ENCODE measurements at regions not wholly inside any gene's neighbourhood (a gene's known extent, or its start where the extent isn't known, plus 50 kb on each side); places are given as distances from the start of the nearest gene placed in this dataset.
"Not testable (repeated sequence)": the region's sequence is repeated elsewhere in the genome, so short reads cannot be mapped to it uniquely, and the experiment has no call there.

DNA sequence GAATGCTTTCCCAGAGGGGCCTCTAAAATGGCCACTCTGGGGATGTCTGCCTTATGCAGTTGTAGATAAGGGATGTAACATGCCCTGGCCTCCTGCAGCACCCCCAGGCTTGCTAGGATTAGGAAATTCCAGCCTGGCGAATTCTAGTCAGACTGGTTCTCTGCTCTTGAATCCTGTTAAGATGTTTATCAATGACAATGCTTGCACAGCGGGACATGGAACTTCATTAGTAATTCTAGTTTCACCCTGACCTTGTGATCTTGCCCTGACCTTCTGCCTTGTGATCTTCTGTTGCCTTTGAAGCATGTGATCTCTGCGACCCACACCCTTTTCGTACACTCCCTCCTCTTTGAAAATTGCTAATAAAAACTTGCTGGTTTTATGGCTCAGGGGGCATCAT lies 497.2 kb upstream of the PABPC4L start:
- not testable (repeated sequence) for DNase-seq

DNA sequence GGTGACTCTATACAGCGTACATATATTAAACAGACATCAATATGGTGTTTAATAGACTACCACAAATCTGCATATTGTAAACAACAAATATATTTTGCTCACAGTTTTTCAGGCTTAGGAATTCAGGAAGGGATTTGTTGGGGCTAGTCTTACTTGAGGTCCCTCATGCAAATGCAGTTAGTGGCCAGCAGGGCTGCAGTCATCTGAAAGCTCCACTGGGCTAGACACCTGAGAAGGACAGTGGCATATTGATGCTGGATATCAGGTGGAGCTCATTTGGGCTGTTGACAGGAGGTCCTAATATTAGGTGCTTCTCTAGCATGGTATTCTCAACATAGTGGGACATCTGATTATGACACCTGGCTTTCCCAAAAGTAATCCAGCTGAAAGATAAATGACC lies 493.8 kb upstream of the PABPC4L start:
- DNase-seq = no peak

DNA sequence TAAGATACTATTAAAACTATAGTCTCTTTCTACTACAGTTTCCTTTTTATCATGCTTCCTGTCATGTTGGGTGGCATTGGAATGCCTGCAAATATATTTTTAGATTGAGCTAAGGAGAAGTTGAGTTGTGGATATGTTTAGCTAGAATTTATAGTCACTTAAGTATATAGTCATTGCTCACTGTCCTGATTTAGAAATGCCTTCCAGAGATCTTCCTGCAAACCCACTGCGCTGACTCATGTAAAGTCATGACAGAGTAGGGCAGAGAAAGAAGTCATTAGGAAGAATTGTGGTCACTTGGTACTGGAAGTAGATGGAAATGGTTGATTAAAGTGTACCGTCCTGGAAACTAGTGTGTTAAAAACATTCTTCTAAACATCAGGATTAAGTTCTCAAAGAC lies 490.3 kb upstream of the PABPC4L start:
- DNase-seq = no peak

DNA sequence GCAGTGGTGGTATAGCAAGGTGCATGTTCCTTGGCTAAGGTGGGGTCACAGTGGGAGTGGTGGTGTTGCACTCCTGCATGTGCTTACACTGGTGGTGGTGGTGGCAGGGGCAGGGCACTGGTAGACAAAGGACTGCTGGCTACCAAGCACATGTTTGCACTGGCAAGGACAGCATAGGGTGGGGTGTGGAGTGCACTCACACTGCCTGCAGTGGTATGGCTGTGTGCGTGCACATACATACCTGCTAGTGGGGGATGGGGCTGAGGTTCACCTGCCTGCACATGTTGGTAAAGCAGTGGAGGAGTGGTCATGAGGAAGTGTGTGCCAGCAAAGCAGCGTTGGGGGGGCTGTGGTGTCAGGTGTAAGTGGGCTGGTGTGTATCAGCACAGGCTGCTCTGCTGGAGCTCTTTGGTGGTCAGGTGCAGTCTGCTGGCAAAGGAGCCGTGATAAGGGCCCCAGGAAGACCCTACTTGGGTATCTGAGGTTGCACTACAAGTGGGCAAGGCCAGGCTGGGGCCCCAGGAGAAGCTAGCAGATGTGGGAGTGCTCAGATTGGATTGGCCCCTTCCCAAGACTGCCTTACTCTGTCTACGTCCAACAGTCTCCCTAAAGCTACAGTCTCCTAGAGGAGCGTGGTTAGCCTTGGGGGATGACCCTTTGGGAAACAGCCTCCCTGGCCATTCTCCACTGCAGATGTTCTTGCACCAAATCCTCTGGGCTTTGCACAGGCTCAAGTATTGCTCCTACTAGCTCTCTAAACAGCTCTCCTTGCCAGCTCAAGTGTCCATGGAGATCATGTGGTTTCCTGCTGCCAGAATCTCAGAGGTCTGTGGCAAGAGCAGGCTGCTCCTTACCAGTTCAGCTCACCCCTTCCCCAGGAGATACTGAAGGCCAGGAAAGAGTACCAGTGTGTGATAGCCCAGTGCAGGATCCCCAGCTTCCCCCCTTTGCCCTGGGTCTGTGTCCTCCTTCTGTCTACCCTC lies 486.3 kb upstream of the PABPC4L start:
- DNase-seq = no peak

DNA sequence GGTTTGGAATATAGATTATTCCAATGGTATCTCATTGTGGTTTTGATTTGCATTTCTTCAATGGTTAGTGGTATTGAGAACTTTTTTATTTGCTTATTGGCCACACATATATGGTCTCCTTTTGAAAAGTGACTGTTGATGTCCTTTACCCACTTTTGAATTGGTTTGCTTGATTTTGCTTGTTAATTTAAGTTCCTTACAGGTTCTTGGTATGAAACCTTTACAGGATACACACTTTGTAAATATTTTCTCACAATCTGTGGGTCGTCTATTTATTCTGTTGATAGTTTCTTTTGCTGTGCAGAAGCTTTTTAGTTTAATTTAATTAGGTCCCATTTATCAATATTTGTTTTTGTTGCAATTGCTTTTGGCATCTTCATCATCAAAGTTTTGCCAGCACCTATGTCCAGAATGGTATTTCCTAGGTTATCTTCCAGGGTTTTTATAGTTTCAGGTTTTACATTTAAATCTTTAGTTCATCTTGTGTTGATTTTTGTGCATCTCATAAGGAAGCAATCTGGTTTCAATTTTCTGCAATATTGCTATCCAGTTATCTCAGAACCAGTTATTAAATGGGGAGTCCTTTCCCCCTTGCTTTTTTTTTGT lies 475.7 kb upstream of the PABPC4L start:
- no peak for DNase-seq

DNA sequence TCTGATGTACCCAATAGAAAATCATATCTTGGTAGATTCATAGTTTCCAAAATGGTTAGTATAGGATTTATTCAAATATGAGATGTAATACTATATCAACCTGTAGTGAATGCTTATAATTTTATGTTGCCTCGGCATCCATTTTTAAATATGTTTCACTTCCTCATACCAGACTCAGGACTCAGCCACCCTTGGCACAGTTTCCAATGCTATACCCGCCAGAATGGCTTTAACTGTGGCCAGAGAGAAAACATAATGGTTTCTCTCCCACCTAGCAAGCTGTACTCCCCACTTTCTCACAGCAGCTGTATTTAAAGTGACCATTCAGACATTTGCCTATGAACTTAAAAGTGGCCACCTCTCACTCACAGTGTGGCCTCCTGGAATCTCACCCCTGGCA lies 466.6 kb upstream of the PABPC4L start:
- DNase-seq = no peak

DNA sequence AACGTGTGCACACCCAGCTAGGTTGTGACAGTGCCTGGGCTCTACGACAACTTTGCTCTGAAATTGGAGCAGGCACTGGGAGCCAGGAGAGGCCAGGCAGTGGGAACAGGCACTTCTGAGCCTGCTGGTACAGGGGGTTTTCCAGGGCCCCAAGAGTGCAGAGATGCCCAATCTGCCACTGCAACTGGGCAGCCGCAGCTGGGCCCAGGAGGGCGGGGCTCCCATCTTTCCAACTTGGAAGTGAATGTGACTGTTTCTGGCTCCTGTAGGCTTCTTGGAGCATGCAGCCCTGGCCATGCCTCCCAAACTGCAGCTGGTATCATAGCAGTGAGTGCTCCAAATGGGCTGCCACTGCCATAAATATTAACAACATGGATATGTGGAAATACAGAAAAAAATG lies 465.1 kb upstream of the PABPC4L start:
- no peak for DNase-seq

DNA sequence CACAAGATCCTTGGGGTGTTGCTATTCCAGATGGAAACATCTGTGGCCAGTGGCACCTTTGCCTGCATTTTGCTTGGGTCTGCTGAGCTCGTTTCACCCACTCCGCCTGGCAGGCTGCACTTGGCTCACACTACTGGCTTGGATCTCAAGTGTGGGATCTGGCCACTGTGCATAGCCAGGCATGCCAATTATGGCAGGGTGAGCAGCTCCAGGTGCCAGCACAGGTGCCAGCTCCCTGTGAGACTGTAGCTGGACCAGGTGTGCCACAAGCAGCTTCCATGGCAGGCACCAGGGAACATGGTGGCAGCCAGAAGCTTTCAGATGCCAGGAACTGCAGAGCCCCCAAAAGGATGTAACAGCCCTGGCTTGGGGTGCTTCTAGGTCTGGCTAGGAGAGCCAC lies 463.8 kb upstream of the PABPC4L start:
- DNase-seq = no peak

DNA sequence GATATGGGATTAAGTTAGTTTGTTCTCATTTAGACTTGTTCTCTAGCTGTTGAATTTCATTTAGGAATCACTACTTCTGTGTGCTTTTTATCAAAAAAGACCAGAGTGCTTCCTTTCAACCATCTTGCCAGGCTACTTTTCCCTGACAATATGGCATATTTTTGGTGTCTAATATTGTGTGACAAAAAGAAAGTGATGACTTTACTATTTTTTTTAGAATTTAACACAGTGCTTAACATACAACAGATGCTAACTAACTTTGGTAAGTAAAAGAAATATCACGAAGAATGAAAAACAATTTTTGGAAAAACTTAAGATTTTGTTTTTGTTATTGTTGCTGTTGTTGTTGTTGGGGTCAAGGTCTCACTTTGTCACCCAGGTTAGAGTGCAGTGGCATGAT lies 462.2 kb upstream of the PABPC4L start:
- no peak for DNase-seq

DNA sequence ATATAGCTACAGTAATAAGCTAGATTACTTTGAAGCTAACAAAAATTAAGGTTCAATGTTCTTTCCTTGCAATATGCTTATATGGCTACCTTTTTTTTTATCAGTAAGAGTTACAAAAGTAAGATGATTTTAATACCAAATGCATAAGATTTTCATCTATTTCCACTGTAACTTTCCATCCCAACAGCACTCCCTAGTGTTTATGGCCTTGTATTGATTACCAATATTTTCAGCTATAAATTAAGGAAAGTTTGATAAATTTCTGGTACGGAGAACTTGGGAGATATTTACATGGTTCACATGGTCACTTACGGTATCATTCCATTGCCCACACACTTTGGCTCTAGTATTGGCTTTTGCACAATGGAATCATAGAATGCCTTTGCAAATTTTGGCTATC lies 448.9 kb upstream of the PABPC4L start:
- no peak for DNase-seq

DNA sequence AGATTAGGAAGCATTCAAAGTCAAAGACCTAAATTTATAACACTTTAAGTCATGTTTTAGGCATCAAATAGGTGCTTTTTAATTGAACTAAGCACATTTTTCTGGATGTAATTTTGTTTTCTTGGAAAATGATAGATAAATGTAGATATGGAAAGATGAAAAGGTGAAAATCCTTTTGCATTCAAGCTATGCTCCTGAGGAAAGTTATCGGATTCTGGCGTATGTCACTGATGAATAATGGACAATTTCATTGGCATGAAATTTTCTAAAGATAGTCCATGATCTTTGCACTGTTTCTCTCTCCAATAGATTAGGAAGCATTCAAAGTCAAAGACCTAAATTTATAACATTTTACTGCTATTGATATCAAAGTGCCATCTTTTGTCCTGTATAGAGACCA lies 444.2 kb upstream of the PABPC4L start:
- no peak for DNase-seq

DNA sequence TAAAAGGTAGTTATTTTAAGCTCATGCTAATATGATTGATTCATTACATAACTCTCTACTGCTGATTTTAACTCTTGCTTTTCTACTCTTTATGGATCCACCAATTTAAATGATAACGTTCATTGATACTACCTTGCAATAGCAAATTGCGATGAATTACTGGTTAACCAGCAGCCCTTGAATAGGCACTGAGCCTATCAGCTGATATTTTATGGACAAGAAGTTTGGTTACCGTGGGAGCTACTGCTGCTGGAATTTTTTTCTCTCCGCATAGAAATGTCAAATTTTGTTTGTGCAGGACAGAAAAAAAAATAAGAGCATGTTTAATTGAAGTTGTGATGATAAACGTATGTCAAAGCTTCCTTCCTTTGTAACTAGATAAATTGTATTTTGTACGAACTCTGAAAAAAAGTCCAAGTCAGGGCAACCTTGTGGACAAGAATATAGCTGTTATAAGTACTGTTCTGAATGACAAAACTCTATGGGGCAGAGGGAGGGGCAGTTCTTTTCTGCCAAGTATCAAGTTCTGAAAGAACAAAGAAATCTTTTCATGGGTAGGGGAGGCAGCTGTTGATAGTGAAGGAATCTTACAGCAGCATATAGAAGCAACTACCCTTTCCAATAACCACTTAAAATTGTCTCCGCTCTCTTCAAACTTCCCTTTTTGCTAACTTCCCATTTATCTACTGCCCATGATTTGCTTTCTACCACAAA lies 434.9 kb upstream of the PABPC4L start:
- DNase-seq = no peak

DNA sequence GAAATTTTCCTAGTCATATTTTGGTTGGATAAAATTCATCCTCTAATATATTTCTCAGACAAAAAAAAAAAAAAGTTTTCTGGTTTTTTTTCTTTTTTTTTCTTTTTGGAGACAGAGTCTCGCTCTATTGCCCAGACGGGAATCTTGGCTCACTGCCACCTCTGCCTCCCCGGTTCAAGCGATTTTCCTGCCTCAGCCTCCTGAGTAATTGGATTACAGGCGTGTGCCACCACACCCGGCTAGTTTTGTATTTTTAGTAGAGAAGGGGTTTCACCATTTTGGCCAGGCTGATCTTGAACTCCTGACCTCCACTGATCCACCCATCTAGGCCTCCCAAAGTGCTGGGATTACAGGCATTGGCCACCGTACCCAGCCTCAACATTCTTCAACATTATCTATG lies 432.7 kb upstream of the PABPC4L start:
- DNase-seq = no peak

DNA sequence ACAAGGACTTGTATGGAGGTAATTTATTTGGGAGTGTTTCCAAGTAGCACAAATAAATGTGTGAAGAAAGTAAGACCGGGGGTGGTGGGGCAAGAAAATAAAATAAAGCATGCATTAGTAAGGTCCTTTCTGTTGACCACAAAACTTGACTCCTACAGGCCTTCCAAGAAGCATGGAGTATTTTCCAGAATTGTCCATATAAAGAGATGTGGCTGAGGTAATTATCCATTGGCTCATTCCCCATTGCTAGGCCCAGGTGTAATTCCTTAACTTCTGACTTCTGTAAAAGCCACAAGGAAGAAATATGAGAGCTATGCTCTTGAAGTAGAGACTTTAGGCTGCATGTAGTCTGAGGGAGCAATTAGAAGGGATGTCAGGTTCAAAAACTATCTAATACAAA lies 430.5 kb upstream of the PABPC4L start:
- no peak for DNase-seq

DNA sequence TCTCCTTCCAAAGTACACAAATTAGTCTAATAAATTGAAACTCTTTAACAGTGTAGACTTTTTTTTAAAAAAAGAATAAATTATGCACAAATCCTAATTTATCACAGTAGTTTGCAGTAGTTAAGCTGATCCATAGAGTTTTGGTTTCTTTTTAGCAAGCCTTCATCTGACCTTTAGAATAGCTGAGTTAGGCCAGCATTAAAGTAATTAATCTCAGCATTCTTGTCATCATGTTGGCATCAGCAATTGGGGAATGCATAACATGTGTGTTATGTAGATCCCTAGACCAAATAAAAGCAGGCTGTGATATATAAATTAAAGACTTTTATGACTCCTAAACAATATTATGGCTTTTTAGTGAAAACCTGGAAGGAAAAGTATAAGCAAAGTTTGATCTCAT lies 426.5 kb upstream of the PABPC4L start:
- no peak for DNase-seq

DNA sequence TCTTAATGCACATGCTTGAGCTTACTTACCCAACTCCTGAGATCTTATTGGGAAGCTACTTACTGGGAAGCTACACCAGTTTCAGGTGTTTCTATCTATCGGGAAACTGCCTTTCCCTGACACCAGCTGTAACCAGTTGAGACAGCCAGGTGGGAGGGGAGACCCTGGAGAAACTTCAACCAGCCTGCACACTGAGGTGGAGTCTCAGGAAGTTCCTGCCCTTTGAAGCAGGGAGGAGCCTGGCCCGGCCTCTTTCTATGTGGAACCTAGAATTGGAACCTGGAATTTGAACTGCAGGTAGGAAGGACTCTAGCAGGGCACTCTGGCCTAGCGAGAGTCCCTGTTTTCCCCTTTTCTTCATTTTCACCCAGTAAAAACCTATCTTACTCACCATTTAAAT lies 425.8 kb upstream of the PABPC4L start:
- no peak for DNase-seq

DNA sequence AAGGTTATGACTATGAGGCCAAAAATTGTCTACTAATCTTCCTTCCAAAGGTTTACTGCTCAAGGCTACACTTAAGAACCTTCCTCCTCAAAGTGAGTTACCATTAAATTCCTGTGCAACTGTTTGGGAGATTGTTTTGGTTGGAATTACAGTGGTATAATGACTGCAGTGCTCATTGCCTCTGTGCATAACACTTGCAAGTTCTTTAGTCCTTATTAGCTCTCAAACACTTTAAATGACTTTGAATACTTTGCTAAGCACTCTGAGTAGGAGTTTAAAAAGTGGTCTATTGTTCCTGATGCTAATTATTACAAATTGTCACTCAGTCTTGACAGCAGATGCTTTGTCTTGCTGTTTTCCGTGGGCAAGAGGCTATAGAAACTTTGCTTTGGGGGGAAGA lies 422.8 kb upstream of the PABPC4L start:
- no peak for DNase-seq

DNA sequence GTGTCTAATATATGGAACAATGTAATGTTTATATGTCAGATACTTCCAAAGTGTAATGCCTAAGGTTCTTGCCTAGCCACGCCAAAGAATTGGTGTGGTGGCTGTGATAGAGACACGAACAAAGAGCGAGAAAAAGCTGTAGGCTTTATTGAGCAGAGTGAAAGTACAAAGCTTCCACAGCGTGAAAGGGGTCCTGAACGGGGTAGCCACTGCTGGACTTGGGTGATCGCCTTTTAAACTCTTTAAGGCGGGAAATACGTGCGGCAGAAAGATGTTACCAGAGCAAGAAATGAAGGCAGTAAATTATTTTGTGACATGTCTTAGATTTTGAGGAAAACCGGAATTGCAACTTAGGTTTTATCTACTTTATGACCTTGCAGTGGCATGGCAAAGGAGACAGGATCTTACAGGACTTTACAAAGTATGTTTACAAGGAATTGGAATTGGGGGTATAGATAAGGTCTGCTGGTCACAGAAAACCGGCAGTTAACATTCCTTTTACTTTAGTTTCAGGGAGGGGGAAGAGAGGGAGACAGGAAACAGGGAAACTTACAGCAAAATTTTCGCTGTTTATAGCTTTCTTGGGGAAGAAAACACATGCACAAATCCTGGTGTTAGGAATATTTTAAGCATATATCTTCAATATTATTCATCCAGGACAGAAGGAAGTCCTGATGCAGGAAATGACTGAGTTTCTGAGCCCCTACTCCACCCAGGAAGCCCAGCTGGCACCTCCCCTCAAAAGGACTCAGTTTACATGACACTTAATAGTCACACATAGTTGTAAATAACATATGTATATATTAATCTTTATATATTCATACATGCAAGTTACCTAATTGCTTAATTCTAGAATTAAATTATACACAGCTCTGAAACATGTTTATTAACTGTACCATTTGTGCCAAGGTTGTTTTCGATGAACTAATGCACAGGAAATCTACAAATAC lies 421.3 kb upstream of the PABPC4L start:
- DNase-seq = not testable (repeated sequence)

DNA sequence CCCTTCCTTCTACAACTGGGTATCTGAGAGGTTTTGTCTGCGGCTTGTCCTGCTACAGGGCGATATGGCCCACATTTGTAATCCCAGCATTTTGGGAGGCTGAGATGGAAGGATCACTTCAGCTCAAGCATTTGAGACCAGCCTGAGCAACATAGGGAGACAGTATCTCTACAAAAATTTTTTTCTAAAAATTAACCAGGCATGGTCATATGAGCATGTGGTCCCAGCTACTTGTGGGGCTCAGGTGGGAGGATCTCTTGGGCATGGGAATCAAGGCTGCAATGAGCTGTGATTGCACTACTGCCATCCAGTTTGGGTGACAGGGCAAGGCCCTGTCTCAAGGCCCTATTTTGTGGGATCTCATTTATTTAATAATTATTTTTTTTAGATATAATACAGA lies 420.6 kb upstream of the PABPC4L start:
- DNase-seq = no peak

DNA sequence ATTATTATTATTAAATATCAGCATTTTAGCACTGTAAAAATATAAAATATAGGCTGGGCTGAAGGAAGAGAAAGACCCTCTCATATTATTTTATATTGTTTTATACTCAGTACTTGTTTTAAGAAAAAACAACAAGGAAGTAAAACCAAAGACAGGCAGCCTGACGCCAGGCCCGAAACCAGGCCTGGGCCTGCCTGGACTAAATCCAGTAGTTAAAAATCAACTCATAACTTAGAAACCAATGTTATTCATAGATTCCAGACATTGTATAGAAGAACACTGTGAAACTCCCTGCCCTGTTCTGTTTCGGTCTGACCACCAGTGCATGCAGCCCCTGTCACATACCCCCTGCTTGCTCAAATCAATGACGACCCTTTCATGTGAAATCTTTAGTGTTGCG lies 420.1 kb upstream of the PABPC4L start:
- not testable (repeated sequence) for DNase-seq

DNA sequence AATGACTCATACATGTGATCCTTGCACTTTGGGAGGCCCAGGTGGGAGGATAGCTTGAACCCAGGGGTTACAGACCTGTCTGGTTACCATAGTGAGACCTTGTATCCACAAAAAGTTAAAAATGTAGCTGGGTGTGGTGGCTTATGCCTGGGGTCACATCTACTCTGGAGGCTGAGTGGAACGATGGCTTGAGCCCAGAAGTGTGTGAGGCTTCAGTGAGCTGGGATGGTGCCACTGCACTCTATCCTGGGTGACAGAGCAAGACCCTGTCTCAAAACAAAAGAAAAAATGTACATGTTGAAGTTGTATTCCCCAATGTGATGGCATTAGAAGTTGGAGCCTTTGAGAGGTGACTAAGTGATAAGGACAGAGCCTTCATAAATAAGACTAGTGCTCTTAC lies 409.4 kb upstream of the PABPC4L start:
- DNase-seq = no peak

DNA sequence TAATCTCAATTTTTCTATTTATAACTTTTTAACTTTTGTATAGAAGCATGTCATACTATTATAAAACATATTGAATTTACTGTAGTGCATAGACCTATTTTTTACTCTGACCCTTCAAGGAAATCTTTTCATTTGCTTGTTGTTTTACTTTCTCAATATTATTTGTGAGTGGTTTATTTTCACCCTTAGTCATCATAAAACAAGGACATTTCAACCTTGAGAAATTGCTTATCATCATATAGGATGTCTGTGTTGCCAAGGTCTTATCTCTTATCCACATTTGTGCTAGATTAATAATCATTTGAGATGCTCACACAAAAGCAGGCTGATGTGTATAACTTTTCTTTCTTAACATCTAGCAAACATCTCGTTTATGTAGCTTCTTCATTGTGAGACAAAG lies 408.6 kb upstream of the PABPC4L start:
- no peak for DNase-seq

DNA sequence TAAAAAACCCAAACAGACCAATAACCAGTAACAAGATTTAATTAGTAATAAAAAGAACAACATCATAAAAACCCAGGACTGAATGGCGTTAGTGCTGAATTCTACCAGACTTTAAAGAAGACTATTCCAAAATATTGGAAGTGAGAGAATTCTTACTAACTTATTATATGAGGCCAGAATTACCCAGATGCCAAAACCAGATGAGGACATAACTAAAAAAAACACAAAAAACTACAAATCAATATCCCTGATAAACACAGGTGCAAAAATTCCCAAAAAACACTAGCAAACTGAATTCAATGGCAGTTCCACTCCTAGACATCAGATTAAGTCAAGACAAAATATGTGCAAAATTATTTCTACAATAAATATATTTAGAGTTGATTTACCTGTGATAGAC lies 400.1 kb upstream of the PABPC4L start:
- DNase-seq = no peak

All from suppressor macrophage treated with lipopolysaccharide for 1 hour (primary cell).